K562 (cell line): ENCODE measurements at regions not wholly inside any gene's neighbourhood (a gene's known extent, or its start where the extent isn't known, plus 50 kb on each side); places are given as distances from the start of the nearest gene placed in this dataset.

Experiments
- ATAC-seq: fragments of 200-7000 bp; cut with Tn5 transposase; 3 replicates; pipeline ENCODE4 v1.9.1; 2020; ENCODE audit warnings: moderate library complexity
- BruUV-seq: library from RNA; stranded (reverse); fragments of 400-500 nt; replicated peaks from 2 replicates; lab custom pipeline; 2021; lab: Mats Ljungman, UMichigan
- CTCF ChIA-PET: fragments of 300-600 bp; formaldehyde crosslinking; extraction: SDS; loops from one replicate; lab custom pipeline; 2021; ENCODE audit warnings: low intra/inter-chr PET ratio; lab: Yijun Ruan, JAX
- POLR2A ChIA-PET: fragments of 300-600, 350-650 bp; sonication (Branson Sonifier 250); formaldehyde crosslinking; extraction: SDS; loops from one replicate; lab custom pipeline; 2021; ENCODE audit warnings: antibody characterized with exemption, inconsistent platforms; lab: Yijun Ruan, JAX
- DNase-seq, 4 experiments: peaks; one replicate each; pipeline versions ENCODE4 v3.0.0 to v3.0.0-alpha.2; 2011 to 2018; ENCODE audit warnings: low spot score in 3 of 4, mixed read lengths in 3 of 4; ENCODE audit errors: extremely low read depth in 1 of 4
- FAIRE-seq: peaks from 2 replicates; lab custom pipeline; 2011; peaks lifted over from hg19 to GRCh38; lab: Jason Lieb, UNC
- H2AFZ ChIP-seq: 2 replicates; pipeline ENCODE4 v1.6.0; 2011; ENCODE audit warnings: low read depth, low read length, control low read depth, inconsistent platforms
- H3K27ac ChIP-seq: fragments of 200-600 bp; 3 replicates; pipeline ENCODE4 v1.8.0; 2011; ENCODE audit warnings: low read depth, mild to moderate bottlenecking, control low read depth, inconsistent platforms, low read length, moderate library complexity, mixed read lengths; ENCODE audit errors: extremely low read depth
- H3K27me3 ChIP-seq, 2 experiments: fragments of 300-600 bp in 1 of 2; 2 replicates in 1 of 2; 3 replicates in 1 of 2; pipeline versions ENCODE4 v1.6.0 to v1.8.0; 2011; ENCODE audit warnings: inconsistent platforms in 2 of 2, low read length in 2 of 2, mild to moderate bottlenecking in 1 of 2, mixed read lengths in 1 of 2, moderate library complexity in 1 of 2; ENCODE audit not compliant: control insufficient read depth in 2 of 2, insufficient read depth in 2 of 2
- H3K36me3 ChIP-seq: fragments of 300-600 bp; 3 replicates; pipeline ENCODE4 v1.8.0; 2011; ENCODE audit warnings: mild to moderate bottlenecking, low read length, inconsistent platforms; ENCODE audit not compliant: control insufficient read depth, insufficient read depth
- H3K4me1 ChIP-seq, 2 experiments: fragments of 200-600 bp in 1 of 2; replicated peaks in 1 of 2; 2 replicates in 1 of 2; 3 replicates in 1 of 2; pipeline versions ENCODE4 v1.5.1 to v1.8.0; 2011; ENCODE audit warnings: inconsistent platforms in 2 of 2, low read length in 2 of 2, mild to moderate bottlenecking in 1 of 2, mixed read lengths in 1 of 2, moderate library complexity in 1 of 2; ENCODE audit not compliant: control insufficient read depth in 2 of 2, insufficient read depth in 2 of 2
- H3K4me2 ChIP-seq: 2 replicates; pipeline ENCODE4 v1.6.1; 2011; ENCODE audit warnings: low read length, control low read depth, inconsistent platforms, mixed read lengths; ENCODE audit not compliant: insufficient read depth
- H3K4me3 ChIP-seq: fragments of 200-600 bp; sonication (generic), shearing (Covaris generic); 2 replicates; pipeline ENCODE4 v1.5.1; 2016; ENCODE audit warnings: control low read depth, inconsistent platforms
- H3K79me2 ChIP-seq: fragments of 200-600 bp; 3 replicates; pipeline ENCODE4 v1.8.0; 2011; ENCODE audit warnings: low read length, inconsistent platforms; ENCODE audit not compliant: control insufficient read depth, insufficient read depth
- H3K9ac ChIP-seq, 2 experiments: 2 replicates each; pipeline versions ENCODE4 v1.6.0 to v1.6.1; 2011; ENCODE audit warnings: low read depth in 2 of 2, low read length in 2 of 2, control low read depth in 1 of 2, inconsistent platforms in 1 of 2, mild to moderate bottlenecking in 1 of 2, mixed read lengths in 1 of 2; ENCODE audit not compliant: insufficient read depth in 1 of 2
- H3K9me1 ChIP-seq: one replicate; pipeline ENCODE4 v1.6.0; 2011; ENCODE audit warnings: inconsistent platforms, mild to moderate bottlenecking, low read length, moderate library complexity; ENCODE audit not compliant: control insufficient read depth, insufficient read depth
- H3K9me3 ChIP-seq: replicated peaks from 2 replicates; pipeline ENCODE4 v1.5.1; 2011; ENCODE audit warnings: low read depth, low read length, inconsistent platforms; ENCODE audit not compliant: control insufficient read depth, insufficient read depth
- H4K20me1 ChIP-seq: replicated peaks from 2 replicates; pipeline ENCODE4 v1.6.1; 2011; ENCODE audit warnings: low read length, inconsistent platforms, mixed read lengths; ENCODE audit not compliant: control insufficient read depth, insufficient read depth
- ARID3A ChIP-seq: IDR thresholded peaks from 2 replicates; pipeline ENCODE4 v1.6.1; 2012; ENCODE audit warnings: low read depth, low read length, improper control_type of control experiment, borderline replicate concordance
- GTF2F1 ChIP-seq: IDR thresholded peaks from 2 replicates; pipeline ENCODE4 v1.6.1; 2011; ENCODE audit warnings: low read depth, low read length, improper control_type of control experiment
- HEY1 ChIP-seq: fragments of 250-450 bp; sonication (Bioruptor Pico); IDR thresholded peaks from 2 replicates; pipeline ENCODE4 v1.5.0; 2020; ENCODE audit warnings: mild to moderate bottlenecking, moderate library complexity, borderline replicate concordance
- HMBOX1 ChIP-seq: sonication (generic); IDR thresholded peaks from 2 replicates; pipeline ENCODE4 v1.6.1; 2016
- KLF1 ChIP-seq: fragments of 450-650 bp; IDR thresholded peaks from 2 replicates; pipeline ENCODE4 v1.6.1; 2016; ENCODE audit warnings: missing genetic modification characterization, missing compliant biosample characterization
- NCOA1 ChIP-seq: fragments of 450-650 bp; IDR thresholded peaks from 2 replicates; pipeline ENCODE4 v1.6.1; 2016; ENCODE audit warnings: low read depth
- REST ChIP-seq, 2 experiments: fragments of 450-650 bp; formaldehyde crosslinking in 1 of 2; IDR thresholded peaks; 2 replicates each; pipeline versions ENCODE4 v1.4.0 to v1.6.1; 2014 to 2020; ENCODE audit warnings: mild to moderate bottlenecking in 2 of 2, borderline replicate concordance in 1 of 2, low read depth in 1 of 2
- in situ Hi-C: fragments of 300-500 bp; cut with MboI; formaldehyde crosslinking; loops from 4 replicates; pipeline ENCODE4 v1.15.0; 2018; ENCODE audit warnings: inconsistent platforms, mixed read lengths
- intact Hi-C: fragments of 100-400 bp; cut with micrococcal nuclease; formaldehyde crosslinking; loops from 2 replicates; pipeline ENCODE4 v1.14.2; 2022

- no peak for TF ChIP-seq ARID3A
Observed at GRCh38 chr4:163693776-163694175, 199.3 kb downstream of the TMA16 start (continued).

GRCh38 chr4:163694385-163694784 lies 199.9 kb downstream of the TMA16 start:
- FAIRE-seq, result no peak
- TF ChIP-seq GTF2F1, result no peak
- no peak for TF ChIP-seq NCOA1
- no peak for TF ChIP-seq KLF1 (tag)
- TF ChIP-seq HEY1, result no peak
- TF ChIP-seq REST (IDR thresholded peaks at IDR 0.05; ENCODE audit: borderline replicate concordance), result no peak
- TF ChIP-seq REST (CRISPR knock-in tag; IDR thresholded peaks at IDR 0.05; ENCODE audit: low read depth), result no peak
- TF ChIP-seq HMBOX1, result no peak

More at GRCh38 chr4:163694385-163694784, 199.9 kb downstream of the TMA16 start:
- Histone ChIP-seq H3K4me1 (no peaks in the 10 kb centered on the region), H3K79me2 (no peaks in the 10 kb centered on the region), H3K4me2 (no peak overlapping the region), H3K9me3 (no peaks in the 10 kb centered on the region), H4K20me1 (no peaks in the 10 kb centered on the region), H3K9ac (no peak overlapping the region), H2AFZ (no peak overlapping the region), H3K9me1 (no peaks in the 10 kb centered on the region), H3K36me3 (no peaks in the 10 kb centered on the region), H3K27ac (no peak overlapping the region), H3K4me3 (no peak overlapping the region), H3K27me3 (no peaks in the 10 kb centered on the region)
- ChIA-PET CTCF (no interaction called here), POLR2A (no interaction called here)
- BruUV-seq, result no TSS peak
- in situ Hi-C loops, result no loop called here
- ATAC-seq (no peak), DNase-seq (no peak)
- intact Hi-C loops, result no loop called here
